ENCODE measurements at regions not wholly inside any gene's neighbourhood (a gene's known extent, or its start where the extent isn't known, plus 50 kb on each side); places are given as distances from the start of the nearest gene placed in this dataset.

DNA sequence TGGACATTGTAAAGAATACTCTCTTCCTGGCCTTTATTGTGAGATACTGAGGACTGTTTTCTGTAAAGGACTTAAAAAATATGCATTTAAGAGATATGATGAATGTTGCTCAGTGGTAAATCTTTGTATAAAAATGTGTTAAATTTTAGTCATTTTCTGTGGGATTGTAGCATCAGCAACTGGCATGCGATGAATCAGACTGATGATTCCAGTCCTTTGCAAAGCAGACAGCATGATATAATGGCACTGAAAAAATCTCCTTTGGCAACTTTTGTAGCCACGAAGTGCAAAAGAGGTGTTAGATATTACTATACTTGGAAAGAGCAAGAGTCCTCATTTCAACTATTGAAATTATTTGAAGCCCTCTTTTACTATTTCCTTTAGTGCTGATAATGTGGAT is 678.7 kb downstream of the PLCL1 start:
- no peak for DNase-seq

DNA sequence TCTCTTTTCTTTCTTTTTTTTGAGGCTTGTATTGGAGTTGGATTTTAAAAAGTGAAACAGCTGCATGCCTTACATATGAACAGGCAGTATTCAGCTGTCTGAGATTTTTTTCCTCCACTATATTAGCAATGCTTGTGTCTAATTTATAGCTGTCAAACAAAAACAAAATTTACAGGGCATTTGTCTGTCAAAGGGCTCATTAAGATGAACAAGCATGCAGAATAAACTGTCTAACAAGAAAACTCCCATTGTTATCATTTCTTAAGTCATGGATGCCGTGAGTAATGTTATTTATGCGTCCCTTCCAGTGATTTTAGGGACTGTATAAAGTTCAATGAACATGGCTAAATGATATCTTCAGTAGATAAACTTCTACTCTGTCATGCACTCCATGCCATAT is 674.7 kb downstream of the PLCL1 start:
- no peak for DNase-seq

DNA sequence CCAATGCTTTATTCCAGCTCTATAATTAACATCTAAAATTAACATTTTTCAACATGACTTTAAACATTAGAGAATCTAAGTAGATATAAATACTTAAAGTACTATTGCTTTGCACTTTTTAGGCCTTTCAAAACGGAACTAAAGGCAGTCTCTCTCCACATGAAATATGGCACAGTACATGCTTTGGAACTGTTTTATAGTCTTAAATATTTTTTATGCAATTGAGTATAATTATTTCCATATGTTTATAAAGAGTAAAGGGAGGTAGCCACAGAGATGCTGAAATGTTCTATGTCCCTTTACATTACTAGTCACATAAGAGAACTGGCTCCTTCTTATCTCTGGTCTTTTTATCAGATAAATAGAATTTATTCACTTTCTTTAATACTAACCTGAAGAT is 674.0 kb downstream of the PLCL1 start:
- DNase-seq, result no peak

DNA sequence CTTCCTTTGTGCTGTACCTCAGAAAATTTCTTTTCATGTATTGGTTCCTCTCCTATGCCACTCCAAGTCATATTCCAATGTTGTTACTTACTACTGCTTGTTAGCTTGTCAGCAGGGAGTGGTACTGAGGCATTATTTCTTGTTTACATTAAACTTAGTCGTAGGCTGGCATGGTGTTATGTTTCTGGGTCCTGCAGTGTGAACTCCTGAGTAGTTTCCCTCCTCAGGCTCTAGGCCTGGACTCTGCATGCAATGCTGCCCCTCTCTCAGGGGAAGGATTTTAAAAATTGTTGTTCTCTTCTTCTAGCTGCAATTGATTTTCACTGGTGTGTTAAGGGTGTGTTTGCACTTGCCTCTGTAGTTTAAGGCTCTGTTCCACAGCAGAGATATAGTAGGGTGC is 671.6 kb downstream of the PLCL1 start:
- no peak for DNase-seq

DNA sequence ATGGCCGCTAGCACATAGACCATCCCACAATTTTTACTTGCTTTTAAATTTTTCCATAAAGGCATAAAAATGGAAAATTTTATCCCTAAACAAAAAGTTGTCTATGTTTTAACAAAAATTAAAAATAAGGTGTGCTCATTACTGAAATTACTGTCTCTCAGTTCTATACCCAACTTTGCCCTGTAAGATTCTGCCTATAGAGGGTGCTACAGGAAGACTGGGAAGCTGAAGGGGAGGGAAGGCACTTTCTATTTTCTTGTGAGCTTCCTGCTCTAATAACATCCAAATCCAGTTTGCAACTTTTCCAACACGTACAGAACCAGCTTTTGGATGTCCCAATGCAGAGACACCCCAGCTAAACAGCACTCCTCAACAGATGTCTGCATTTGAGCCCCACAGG is 666.9 kb downstream of the PLCL1 start:
- DNase-seq, result peak; percentile 1

DNA sequence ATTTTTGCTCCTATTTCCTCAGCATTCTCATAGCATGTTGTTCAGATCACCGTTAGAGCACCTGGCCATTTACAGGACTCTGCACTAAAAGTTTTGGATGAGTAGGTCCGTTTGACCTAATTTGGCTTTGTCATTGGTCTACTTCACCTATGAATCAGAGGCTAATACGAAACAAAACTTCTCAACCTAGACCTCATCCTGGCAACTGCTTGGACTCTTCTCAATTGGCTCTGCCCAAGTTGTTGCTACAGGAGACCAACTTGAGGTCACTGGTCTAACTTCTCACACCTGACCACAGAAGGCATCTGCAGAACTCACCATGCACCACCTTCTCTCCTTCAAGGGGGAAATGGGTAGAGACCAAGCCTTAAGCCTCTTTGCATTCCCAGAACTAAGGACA is 663.7 kb downstream of the PLCL1 start:
- no peak for DNase-seq

DNA sequence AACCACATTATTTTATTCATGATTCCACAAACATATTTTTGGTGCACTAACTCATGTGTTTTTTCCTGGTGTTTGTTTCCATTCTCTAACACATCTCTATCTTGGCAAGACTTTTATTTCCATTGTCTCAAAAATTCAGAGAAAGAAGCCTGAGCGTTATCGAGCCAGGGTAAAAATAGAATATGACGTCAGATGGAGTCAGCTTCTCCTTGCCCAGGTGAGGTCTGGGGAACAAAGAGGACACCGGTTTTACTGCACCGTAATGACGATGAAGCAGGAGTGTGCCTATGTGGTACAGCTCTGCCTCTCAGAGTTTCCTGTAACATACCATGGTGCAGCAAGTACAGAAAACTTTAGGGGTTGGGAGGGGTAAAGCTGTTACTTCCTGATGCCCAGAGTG is 661.6 kb downstream of the PLCL1 start:
- no peak for DNase-seq

DNA sequence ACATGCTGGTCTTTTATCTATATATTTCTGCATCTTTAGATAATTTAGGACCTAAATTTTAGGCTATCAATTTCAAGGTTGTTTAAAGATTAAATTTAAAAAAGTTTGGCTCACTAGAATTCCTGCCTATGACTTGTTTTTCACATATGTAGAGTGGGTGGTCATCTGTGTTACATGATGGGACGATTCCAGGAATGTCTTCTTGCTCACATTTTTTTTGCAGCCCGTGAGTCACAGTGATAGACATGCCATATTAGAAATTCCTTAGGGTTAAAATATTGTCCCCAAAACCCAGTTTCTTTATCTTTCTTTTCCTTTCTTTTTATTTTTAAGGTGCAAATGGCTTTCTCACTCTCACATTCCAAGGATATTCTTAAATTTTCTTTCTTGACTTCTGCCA is 652.0 kb downstream of the PLCL1 start:
- DNase-seq, result no peak

DNA sequence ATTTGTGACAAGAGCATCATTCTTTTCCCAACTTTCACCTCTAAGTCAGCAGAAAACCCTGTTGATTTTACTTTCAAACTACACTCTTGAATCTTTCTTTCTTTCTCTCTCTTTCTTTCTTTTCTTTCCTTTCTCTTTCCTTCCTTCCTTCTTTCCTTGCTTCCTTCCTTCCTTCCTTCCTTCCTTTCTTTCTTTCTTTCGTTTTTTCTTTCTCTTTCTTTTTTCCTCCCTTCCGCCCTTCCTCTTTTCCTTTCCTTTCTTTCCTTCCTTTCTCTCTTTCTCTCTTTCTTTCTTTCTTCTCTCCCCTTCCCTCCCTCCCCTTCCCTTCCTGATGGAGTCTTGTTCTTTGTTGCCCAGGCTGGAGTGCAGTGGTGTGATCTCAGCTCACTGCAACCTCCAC is 649.5 kb downstream of the PLCL1 start:
- no peak for DNase-seq

DNA sequence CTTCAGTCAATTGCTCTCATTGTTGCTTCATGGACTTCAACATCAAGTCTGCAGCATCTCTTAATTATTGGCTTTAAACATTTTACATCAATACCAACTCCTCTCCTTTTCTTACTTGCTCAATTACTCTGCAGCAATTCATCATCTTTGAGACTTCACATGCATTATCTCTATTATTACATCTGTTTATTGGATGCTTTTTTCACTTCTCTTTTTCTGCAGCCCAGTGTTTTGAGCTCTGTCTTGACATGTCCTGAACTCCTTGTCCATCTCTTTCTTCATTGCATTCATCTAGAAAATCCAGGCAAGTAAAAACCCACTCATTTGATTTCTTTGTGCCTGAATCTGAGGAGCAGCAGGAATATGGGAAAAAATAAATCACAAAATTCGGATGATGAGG is 647.9 kb downstream of the PLCL1 start:
- no peak for DNase-seq

DNA sequence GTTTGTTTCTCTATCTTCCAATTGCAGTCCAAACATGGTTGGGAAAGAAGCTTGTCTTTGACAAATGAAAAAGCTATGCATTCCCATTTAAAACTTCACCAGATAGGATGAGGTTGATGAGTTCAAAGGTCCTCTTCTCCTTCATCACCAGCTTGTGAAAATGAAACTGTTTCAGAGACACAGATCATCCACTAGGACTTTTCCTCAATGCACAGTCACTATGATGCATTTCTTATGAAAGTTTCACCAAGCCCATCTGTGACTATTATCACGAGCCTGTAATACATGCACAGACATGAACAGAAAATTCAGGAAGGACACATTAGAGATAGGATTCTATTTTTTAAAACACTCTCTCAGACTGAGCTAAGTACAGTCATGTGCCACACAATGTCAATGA is 644.4 kb downstream of the PLCL1 start:
- DNase-seq, result no peak

DNA sequence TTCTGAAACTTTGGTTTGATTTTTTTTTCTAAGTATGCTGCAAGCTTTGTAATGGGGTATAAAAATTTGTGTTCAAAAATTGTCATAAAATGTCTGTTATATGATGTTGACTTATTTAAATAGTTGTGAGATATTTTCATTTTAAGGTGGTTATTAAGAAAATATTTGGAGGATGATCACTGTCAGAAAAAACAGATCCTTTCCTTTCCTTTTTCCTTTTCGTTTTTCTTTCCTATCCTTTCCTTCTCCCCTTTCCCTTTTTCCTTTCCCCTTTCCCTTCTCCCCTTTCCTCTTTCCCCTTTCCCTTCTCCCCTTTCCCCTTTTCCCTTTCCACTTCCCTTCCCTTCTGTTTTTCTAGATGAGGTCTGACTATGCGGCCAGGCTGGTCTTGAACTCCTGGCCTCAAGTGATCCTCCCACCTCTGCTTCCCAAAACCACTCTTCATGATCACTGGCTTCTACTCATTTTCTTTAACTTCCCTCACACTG is 640.5 kb downstream of the PLCL1 start:
- no peak for DNase-seq

DNA sequence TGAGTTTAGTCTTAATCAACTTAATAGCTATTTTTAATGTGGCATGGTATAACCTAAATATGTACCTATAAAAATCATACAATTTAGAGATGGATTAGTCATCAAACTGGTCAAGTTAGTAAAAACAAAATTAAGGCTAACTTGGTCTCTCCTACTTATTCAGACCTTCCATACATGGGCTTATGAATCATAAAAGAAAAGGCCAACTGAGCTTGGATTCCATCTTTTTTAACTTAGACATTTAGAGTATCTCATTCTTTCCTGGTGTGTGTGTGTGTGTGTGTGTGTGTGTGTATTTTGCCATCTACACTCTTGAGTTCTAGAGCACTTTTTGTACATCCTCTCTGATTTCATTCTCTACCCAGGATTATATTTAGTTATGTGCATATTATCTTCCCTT is 637.5 kb downstream of the PLCL1 start:
- DNase-seq, result no peak

DNA sequence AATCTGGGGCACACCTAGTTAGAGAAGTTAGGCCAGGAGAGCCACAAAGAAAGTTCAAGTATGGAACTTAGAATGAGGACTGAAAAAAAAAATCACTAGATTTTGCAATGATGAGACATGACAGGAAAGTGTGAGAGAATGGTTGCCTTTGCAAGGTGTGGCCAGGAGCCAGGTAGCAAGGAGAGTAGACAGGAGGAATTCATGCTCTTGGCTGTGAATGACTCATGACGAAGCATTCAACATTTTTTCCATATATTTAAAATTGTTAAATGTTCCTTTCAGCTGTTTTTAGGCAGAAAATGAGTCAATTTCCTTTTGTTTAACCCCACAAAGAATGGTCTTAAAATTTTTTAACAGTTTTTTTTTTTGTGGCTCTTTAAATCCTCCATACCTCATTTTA is 636.9 kb downstream of the PLCL1 start:
- no peak for DNase-seq

DNA sequence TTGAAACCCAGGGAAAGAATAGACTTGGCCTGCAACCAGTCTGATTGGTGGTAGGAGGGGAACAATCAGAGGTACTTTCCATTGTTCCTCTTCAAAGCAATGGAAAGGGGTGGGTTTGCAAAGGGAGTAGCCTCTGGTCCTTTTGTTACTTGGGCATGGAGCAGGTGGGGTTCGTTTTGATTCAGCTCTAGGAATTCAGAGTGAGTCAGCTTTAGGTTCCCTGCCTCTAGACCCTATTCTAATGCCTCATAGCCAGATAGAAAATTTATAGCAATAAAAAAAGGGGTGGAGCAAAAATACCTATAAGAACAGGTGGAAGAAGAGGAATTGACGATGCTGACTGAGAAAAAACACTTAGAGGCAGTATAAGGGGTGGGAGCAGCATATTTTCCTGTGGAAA is 636.4 kb downstream of the PLCL1 start:
- DNase-seq, result no peak

DNA sequence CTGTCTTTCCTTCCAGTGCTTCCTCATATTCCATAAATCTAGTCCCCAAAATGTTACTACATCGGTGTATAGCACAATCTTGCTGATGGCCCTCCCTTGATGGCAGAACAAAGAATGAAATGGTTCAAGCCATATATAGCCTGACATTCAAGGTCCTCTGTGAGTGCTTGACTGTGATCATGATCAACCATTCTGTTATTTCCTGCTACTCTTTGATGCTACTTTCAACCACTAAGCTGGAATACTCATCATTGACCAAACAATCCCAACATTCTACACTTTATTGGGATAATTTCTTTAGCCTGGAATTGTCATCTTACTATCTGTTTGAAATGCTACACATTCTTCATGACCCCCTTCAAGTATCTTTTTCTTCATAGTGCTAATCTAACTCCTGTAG is 633.9 kb downstream of the PLCL1 start:
- no peak for DNase-seq

DNA sequence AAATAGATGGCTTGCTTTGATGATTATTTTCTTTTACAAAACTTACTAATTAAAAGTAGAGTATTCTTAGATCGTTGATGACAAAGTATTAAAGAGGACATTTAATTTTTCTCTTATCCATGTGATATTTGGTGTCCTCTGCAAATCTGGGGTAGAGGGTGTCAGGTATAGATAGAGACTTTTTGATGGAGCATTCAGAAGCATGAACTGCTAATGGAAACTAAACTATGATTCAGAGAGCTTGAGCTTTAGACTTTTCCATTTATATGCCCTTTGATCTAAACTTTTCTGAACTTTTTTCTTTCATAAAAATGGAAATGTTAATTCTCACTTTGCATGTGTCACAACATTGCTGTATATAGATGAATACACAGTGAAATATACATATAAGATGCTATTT is 619.7 kb downstream of the PLCL1 start:
- no peak for DNase-seq

DNA sequence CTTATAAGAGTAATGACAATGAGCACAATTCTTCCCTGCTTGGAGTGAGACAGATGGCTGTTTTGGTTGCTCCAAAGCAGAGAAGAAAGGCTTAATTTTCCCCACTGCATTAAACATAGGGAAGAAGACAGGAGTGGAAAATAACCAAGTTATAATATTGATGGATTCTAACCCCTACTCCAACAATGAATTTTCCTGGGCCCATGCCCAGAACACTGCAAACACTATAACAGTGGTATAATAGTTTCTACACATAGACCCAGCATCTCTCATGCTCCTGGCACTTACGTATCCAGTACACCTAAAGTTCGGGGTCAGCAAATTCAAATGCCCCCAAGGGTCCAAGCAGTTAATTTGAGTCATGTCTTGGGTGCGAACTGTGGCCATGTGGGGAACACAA is 613.4 kb downstream of the PLCL1 start:
- no peak for DNase-seq

DNA sequence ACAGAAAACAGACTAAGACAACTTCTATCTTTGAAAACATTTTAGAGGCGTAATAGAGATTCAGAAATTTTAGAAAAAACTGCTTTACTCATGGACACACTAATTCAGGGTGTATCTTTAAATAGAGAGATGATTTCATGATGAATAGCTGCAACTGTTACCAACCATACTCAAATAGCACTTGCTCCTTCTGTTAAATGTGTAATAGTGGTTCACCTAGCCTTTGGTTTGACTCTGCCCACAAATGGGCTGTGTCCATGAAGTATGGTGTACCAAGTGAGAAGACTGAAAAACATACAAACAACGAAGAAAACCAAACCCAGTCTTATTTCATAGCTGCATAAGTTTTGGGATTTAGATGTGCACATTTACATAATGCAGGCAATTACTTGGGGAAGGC is 610.6 kb downstream of the PLCL1 start:
- DNase-seq, result no peak

DNA sequence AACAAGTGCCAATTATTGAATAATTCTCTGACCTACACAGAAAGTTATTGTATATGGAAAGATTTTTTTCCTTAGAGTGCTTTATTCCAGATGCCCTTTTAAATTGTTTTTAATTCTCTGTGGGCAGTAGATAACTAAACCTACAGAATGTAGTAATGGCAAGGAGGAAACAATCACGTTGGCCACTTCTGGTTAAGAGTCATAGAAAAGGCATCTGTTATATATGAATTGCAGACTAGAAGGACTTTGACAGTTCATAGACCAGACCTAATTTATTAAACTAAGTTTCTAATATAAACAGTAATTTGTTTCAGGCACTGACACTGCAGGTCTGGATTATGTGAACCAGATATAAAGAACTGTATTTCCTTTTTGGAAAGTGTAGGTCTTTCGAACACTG is 607.5 kb downstream of the PLCL1 start:
- no peak for DNase-seq

DNA sequence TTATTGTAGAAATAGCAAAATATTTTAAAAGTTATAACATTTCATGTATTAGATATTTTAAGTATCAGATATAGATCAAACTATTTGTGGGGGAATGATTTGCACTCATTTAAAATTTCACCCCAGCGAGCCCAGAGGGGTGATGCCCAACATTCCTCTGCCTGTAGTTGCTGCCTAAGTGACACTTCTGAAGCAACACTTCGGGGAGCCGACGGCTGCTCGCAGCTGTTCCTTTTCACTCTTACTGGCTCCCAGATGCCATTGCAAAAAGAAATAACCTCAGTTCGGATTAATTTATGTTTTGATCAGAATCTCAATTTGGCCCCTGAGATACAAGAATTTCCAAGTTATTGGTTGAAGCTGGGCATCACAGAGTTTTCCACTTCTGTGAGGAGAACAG is 603.8 kb downstream of the PLCL1 start:
- no peak for DNase-seq

DNA sequence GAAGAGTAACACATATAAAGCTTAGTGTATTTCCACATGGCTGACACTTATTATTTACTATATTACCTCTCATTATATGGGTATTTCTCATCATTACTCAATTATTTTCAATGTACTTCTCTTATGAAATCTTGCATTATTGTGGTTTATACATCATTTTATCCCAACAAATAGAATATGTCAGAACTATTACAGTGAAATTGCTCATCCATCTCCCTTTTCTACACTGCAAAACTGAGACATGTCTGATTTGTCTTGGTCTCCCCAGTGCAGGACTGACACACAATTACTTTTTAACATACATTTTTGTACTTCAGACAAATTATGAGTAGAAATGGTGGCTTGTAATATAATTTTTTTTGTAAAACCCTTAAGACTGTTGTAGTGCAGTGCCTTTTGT is 600.9 kb downstream of the PLCL1 start:
- DNase-seq, result no peak

DNA sequence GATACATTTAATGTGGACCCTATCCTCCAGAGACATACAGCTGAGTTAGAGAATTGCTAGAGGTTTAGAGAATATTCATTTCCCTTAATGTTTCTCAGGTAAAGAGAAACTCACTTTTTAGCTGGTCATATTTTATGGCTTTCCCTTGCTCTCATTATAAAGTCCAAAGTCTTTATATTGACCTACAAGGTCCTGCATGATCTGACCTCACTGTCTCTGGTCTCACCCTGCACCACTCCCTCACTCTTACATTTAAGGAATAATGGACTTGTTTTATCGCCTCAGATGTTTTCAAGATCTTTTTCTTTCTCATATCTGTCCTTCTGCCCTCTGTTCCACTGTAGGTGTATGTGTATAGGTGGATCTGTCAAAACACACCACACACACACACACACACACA is 597.3 kb downstream of the PLCL1 start:
- no peak for DNase-seq

DNA sequence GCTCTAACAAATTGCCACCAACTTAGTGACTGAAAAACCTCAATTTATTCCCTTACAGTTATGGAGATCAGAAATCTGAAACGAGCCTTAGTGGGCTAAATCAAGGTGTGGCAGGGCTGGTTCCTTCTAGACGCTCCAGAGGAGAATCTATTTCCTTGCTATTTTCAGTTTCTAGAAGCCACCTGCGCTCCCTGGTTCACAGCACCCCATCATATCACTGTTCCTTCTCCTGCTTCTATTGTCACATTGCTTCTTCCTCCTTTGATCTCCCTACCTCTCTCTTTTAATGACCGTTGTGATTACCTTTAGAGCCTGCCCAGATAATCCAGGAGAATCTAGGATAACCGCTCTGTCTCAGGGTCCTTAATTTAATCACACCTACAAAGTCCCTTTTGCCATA is 596.6 kb downstream of the PLCL1 start:
- no peak for DNase-seq

DNA sequence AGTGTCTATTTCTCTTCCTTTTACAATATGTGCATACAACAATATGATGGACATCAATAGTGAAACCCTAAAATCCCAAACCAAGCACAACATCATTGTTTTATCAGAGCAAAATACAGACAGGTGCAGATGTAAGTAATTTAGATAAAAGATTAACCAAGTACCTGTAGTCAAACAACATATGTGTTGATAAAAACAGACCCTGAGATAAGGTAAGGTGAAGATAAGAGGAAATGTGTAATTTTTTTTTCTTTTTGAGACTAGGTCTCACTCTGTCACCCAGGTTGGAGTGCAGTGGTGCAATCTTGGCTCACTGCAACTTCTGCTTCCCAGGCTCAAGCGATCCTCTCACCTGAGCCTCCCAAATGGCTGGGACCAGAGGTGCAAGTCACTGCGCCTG is 589.8 kb downstream of the PLCL1 start:
- DNase-seq, result no peak

DNA sequence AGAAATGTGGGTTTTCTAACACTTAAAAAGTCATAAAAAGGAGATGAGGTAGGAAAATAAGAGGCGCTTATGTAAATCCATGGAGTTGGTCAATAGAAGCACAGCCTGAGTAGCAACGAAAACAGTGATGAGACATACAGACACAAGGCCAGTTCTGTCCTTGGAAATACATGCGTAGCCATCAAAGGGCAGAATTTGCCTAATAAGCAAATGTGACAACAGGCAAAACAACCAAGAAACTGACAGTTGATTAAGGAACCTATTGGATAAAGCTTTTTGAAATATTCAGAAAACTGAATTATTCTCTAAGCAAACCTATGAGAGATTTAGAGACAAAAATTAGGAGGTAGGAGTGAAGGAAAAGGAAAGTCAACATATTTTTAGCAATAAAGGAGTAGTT is 586.3 kb downstream of the PLCL1 start:
- DNase-seq, result no peak
